DMS79 treated with DMSO at 0.1 percent for 48 hours (cell line): ENCODE measurements at regions not wholly inside any gene's neighbourhood (a gene's known extent, or its start where the extent isn't known, plus 50 kb on each side); places are given as distances from the start of the nearest gene placed in this dataset.

Experiments
- DNase-seq: peaks from one replicate; lab custom pipeline; 2025; lab: John Stamatoyannopoulos, UW

GRCh38 chr4:35364321-35364870, 879.9 kb downstream of the ARAP2 start:
- no peak for DNase-seq

- no peak for DNase-seq
Measured at GRCh38 chr4:35365186-35365585, 879.1 kb downstream of the ARAP2 start.

- no peak for DNase-seq
Measured at GRCh38 chr4:35399912-35400311, 844.4 kb downstream of the ARAP2 start.

- no peak for DNase-seq
Measured at GRCh38 chr4:35423104-35423503, 821.2 kb downstream of the ARAP2 start.

- no peak for DNase-seq
Measured at GRCh38 chr4:35447474-35447873, 796.8 kb downstream of the ARAP2 start.

- DNase-seq, result no peak
Measured at GRCh38 chr4:35459045-35459444, 785.3 kb downstream of the ARAP2 start.

GRCh38 chr4:35461931-35462659, 782.2 kb downstream of the ARAP2 start:
- DNase-seq, result no peak

GRCh38 chr4:35463251-35463952, 780.9 kb downstream of the ARAP2 start:
- DNase-seq, result no peak

- no peak for DNase-seq
Measured at GRCh38 chr4:35464964-35465528, 779.3 kb downstream of the ARAP2 start.

GRCh38 chr4:35491093-35491492, 753.2 kb downstream of the ARAP2 start:
- no peak for DNase-seq

GRCh38 chr4:35493977-35494376, 750.3 kb downstream of the ARAP2 start:
- DNase-seq, result no peak

GRCh38 chr4:35494955-35495354, 749.4 kb downstream of the ARAP2 start:
- no peak for DNase-seq

- no peak for DNase-seq
Measured at GRCh38 chr4:35500812-35501211, 743.5 kb downstream of the ARAP2 start.

- DNase-seq, result no peak
Measured at GRCh38 chr4:35503435-35503834, 740.9 kb downstream of the ARAP2 start.

- DNase-seq, result no peak
Measured at GRCh38 chr4:35506161-35506560, 738.2 kb downstream of the ARAP2 start.

GRCh38 chr4:35511851-35512250, 732.5 kb downstream of the ARAP2 start:
- no peak for DNase-seq

GRCh38 chr4:35516102-35516501, 728.2 kb downstream of the ARAP2 start:
- no peak for DNase-seq

- no peak for DNase-seq
Measured at GRCh38 chr4:35520059-35520458, 724.3 kb downstream of the ARAP2 start.

GRCh38 chr4:35521682-35522081, 722.6 kb downstream of the ARAP2 start:
- no peak for DNase-seq

GRCh38 chr4:35525192-35525978, 718.9 kb downstream of the ARAP2 start:
- DNase-seq, result no peak

GRCh38 chr4:35526456-35526855, 717.9 kb downstream of the ARAP2 start:
- DNase-seq, result no peak

- DNase-seq, result no peak
Measured at GRCh38 chr4:35534962-35535361, 709.4 kb downstream of the ARAP2 start.
